IPS-18c (cell line): ENCODE measurements at regions not wholly inside any gene's neighbourhood (a gene's known extent, or its start where the extent isn't known, plus 50 kb on each side); places are given as distances from the start of the nearest gene placed in this dataset.
"Not testable (repeated sequence)": the region's sequence is repeated elsewhere in the genome, so short reads cannot be mapped to it uniquely, and the experiment has no call there.

Experiments
- H3K4me3 ChIP-seq: 2 replicates; pipeline ENCODE4 v1.7.0; 2013; ENCODE audit warnings: low read depth, mild to moderate bottlenecking, low read length, moderate library complexity; ENCODE audit not compliant: insufficient read depth
- H3K9me3 ChIP-seq: one replicate; pipeline ENCODE4 v1.6.1; 2013; ENCODE audit warnings: mild to moderate bottlenecking, low read length, moderate library complexity; ENCODE audit not compliant: control insufficient read depth, insufficient read depth

GRCh38 chr4:84319124-84319523 lies 180.0 kb downstream of the NKX6-1 start:
- Histone ChIP-seq H3K4me3 (no peak overlapping the region), H3K9me3 (no peaks in the 10 kb centered on the region)

GRCh38 chr4:84317513-84317912 lies 181.6 kb downstream of the NKX6-1 start:
- H3K9me3 ChIP-seq, result no peaks in the 10 kb centered on the region
- H3K4me3 ChIP-seq, result no peak overlapping the region

- no peak overlapping the region for H3K4me3 ChIP-seq
Measured at GRCh38 chr4:84312426-84313012, 186.6 kb downstream of the NKX6-1 start.

GRCh38 chr4:84309191-84309590 lies 189.9 kb downstream of the NKX6-1 start:
- no peak overlapping the region for H3K4me3 ChIP-seq
- H3K9me3 ChIP-seq, result no peaks in the 10 kb centered on the region

More at GRCh38 chr4:84312426-84313012, 186.6 kb downstream of the NKX6-1 start:
- no peaks in the 10 kb centered on the region for H3K9me3 ChIP-seq

GRCh38 chr4:84298719-84299254 lies 200.3 kb downstream of the NKX6-1 start:
- H3K9me3 ChIP-seq, H3K4me3 ChIP-seq: not testable (repeated sequence)

GRCh38 chr4:84298023-84298718 lies 200.9 kb downstream of the NKX6-1 start:
- no peaks in the 10 kb centered on the region for H3K9me3 ChIP-seq
- H3K4me3 ChIP-seq, result no peak overlapping the region

- no peak overlapping the region for H3K4me3 ChIP-seq
- no peaks in the 10 kb centered on the region for H3K9me3 ChIP-seq
Measured at GRCh38 chr4:84291969-84292368, 207.1 kb downstream of the NKX6-1 start.

GRCh38 chr4:84286048-84286447 lies 213.0 kb downstream of the NKX6-1 start:
- H3K9me3 ChIP-seq, result no peaks in the 10 kb centered on the region
- H3K4me3 ChIP-seq, result no peak overlapping the region

- no peak overlapping the region for H3K4me3 ChIP-seq
- H3K9me3 ChIP-seq, result no peaks in the 10 kb centered on the region
Measured at GRCh38 chr4:84279678-84280077, 219.4 kb downstream of the NKX6-1 start.

GRCh38 chr4:84277923-84278322 lies 221.2 kb downstream of the NKX6-1 start:
- Histone ChIP-seq H3K9me3 (no peaks in the 10 kb centered on the region), H3K4me3 (no peak overlapping the region)

- H3K9me3 ChIP-seq, result no peaks in the 10 kb centered on the region
- no peak overlapping the region for H3K4me3 ChIP-seq
Measured at GRCh38 chr4:84276752-84277151, 222.3 kb downstream of the NKX6-1 start.

GRCh38 chr4:84269536-84270044 lies 229.5 kb downstream of the NKX6-1 start:
- Histone ChIP-seq H3K4me3 (no peak overlapping the region), H3K9me3 (no peaks in the 10 kb centered on the region)

- Histone ChIP-seq H3K9me3 (no peaks in the 10 kb centered on the region), H3K4me3 (no peak overlapping the region)
Measured at GRCh38 chr4:84264652-84265051, 234.4 kb downstream of the NKX6-1 start.

GRCh38 chr4:84263415-84263814 lies 235.7 kb downstream of the NKX6-1 start:
- H3K4me3 ChIP-seq, result no peak overlapping the region

GRCh38 chr4:84260495-84260894 lies 238.6 kb downstream of the NKX6-1 start:
- H3K4me3 ChIP-seq, result no peak overlapping the region
- H3K9me3 ChIP-seq, result no peaks in the 10 kb centered on the region

More at GRCh38 chr4:84263415-84263814, 235.7 kb downstream of the NKX6-1 start:
- H3K9me3 ChIP-seq, result no peaks in the 10 kb centered on the region

GRCh38 chr4:84258905-84259830 lies 239.9 kb downstream of the NKX6-1 start:
- Histone ChIP-seq H3K9me3 (no peaks in the 10 kb centered on the region), H3K4me3 (no peak overlapping the region)

- H3K9me3 ChIP-seq, result no peaks in the 10 kb centered on the region
- H3K4me3 ChIP-seq, result no peak overlapping the region
Measured at GRCh38 chr4:84254537-84254936, 244.6 kb downstream of the NKX6-1 start.
